HEK293T (cell line): ENCODE measurements at regions not wholly inside any gene's neighbourhood (a gene's known extent, or its start where the extent isn't known, plus 50 kb on each side); places are given as distances from the start of the nearest gene placed in this dataset.

ENCODE experiments used
- ARNT ChIP-seq: fragments of 450-650 bp; IDR thresholded peaks from 2 replicates; pipeline ENCODE4 v1.6.1; 2017; ENCODE audit warnings: mild to moderate bottlenecking
- BHLHE40 ChIP-seq: fragments of 450-650 bp; IDR thresholded peaks from 2 replicates; pipeline ENCODE4 v1.6.1; 2016; ENCODE audit warnings: mild to moderate bottlenecking, moderate library complexity, borderline replicate concordance
- ELF4 ChIP-seq: fragments of 450-650 bp; IDR thresholded peaks from 2 replicates; pipeline ENCODE4 v1.6.1; 2017; ENCODE audit warnings: antibody characterized with exemption
- FOXA1 ChIP-seq: fragments of 450-650 bp; IDR thresholded peaks from 2 replicates; pipeline ENCODE4 v1.6.1; 2016; ENCODE audit warnings: mild to moderate bottlenecking
- FOXM1 ChIP-seq: fragments of 450-650 bp; IDR thresholded peaks from 2 replicates; pipeline ENCODE4 v1.6.1; 2017; ENCODE audit warnings: mild to moderate bottlenecking, borderline replicate concordance
- L3MBTL2 ChIP-seq: fragments of 450-650 bp; conservative IDR thresholded peaks from 2 replicates; pipeline ENCODE4 v1.6.1; 2016; ENCODE audit warnings: mild to moderate bottlenecking
- LEF1 ChIP-seq: fragments of 450-650 bp; IDR thresholded peaks from 2 replicates; pipeline ENCODE4 v1.6.1; 2017; ENCODE audit warnings: mild to moderate bottlenecking, borderline replicate concordance
- SP1 ChIP-seq: fragments of 450-650 bp; IDR thresholded peaks from 2 replicates; pipeline ENCODE4 v1.6.1; 2017

DNA sequence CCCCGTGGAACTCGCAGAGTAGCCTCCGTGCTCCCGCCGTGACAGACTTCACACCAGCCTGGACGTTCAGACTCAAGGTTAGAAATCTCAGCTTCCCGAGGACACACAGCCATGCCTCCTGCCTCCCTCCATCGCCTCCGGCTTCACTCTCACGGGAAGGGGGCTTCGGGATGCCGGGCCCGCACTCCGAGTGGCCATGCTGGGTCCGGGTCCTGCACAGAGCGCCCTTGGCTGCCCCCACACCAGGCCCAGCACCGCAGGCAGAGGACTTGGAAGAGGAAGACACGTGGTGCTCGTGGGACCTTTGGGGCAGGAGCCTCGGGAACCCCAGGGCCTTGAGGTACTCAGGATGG is 89.8 kb downstream of the PDGFA start:
- no peak for TF ChIP-seq LEF1
- TF ChIP-seq BHLHE40 = no peak
- no peak for TF ChIP-seq ELF4
- TF ChIP-seq L3MBTL2 = no peak
- no peak for TF ChIP-seq SP1
- no peak for TF ChIP-seq ARNT
- TF ChIP-seq FOXA1 = no peak
- no peak for TF ChIP-seq FOXM1
